Upper lobe of left lung (tissue), 6 donors: ENCODE measurements at regions not wholly inside any gene's neighbourhood (a gene's known extent, or its start where the extent isn't known, plus 50 kb on each side); places are given as distances from the start of the nearest gene placed in this dataset.

Experiments
- ATAC-seq, 2 donors: fragments of 200-7000 bp; cut with Tn5 transposase; one replicate each; pipeline ENCODE4 v1.9.1; 2022; ENCODE audit warnings: mild to moderate bottlenecking in 2 of 2, moderate library complexity in 2 of 2; ENCODE audit not compliant: low FRiP score in 2 of 2
- DNase-seq, 2 donors: peaks; one replicate each; pipeline ENCODE4 v3.0.0-alpha.2; 2019 to 2020
- H3K27ac ChIP-seq, 4 donors: fragments of 200-600 bp; sonication (generic); one replicate each; pipeline ENCODE4 v1.5.1; 2016 to 2019
- H3K27me3 ChIP-seq, 4 donors: fragments of 200-600 bp; sonication (generic); one replicate each; pipeline ENCODE4 v1.5.1; 2017 to 2019
- H3K36me3 ChIP-seq, 4 donors: fragments of 200-600 bp; sonication (generic); one replicate each; pipeline ENCODE4 v1.5.1; 2016 to 2019
- H3K4me1 ChIP-seq, 4 donors: fragments of 200-600 bp; sonication (generic); one replicate each; pipeline ENCODE4 v1.5.1; 2018 to 2019
- H3K4me3 ChIP-seq, 4 donors: fragments of 200-600 bp; sonication (generic); one replicate each; pipeline ENCODE4 v1.5.1; 2017 to 2019; ENCODE audit warnings: mild to moderate bottlenecking in 2 of 4, moderate library complexity in 1 of 4
- H3K9me3 ChIP-seq, 4 donors: fragments of 200-600 bp; sonication (generic); one replicate each; pipeline ENCODE4 v1.5.1; 2018 to 2019
- EP300 ChIP-seq, 4 donors: sonication (generic); formaldehyde crosslinking; IDR thresholded peaks; one replicate each; pipeline ENCODE4 v1.5.1; 2017; ENCODE audit warnings: antibody characterized with exemption in 4 of 4, control low read depth in 2 of 4
- POLR2A ChIP-seq, 4 donors: fragments of 450-650 bp; IDR thresholded peaks; one replicate each; pipeline ENCODE4 v1.5.1; 2016 to 2017; ENCODE audit warnings: antibody characterized with exemption in 4 of 4, mild to moderate bottlenecking in 2 of 4
- POLR2AphosphoS5 ChIP-seq, 2 donors: sonication (generic); formaldehyde crosslinking; IDR thresholded peaks; one replicate each; pipeline ENCODE4 v1.5.1; 2017; ENCODE audit warnings: antibody characterized with exemption in 2 of 2
- WGBS, 2 donors: methylation state at CpG; one replicate each; pipeline ENCODE4 v1.1.5; 2017 to 2018; 5-methylcytosine and 5-hydroxymethylcytosine counted together
- TF ChIP-seq, protein P1 (sequence below), 6 experiments: fragments of 450-650 bp in 4 of 6; fragments of 200-600 bp in 2 of 6; sonication (generic) in 2 of 6; IDR thresholded peaks; one replicate each; pipeline ENCODE4 v1.5.1; 2016 to 2019; ENCODE audit warnings: antibody characterized with exemption in 6 of 6
- donor health status: DM: no; HTN: no; CAD: no; lungs with moderate emphysema.
- donor health status: DM: no; HTN: yes; CAD: no; lungs with severe emphysema.

DNA sequence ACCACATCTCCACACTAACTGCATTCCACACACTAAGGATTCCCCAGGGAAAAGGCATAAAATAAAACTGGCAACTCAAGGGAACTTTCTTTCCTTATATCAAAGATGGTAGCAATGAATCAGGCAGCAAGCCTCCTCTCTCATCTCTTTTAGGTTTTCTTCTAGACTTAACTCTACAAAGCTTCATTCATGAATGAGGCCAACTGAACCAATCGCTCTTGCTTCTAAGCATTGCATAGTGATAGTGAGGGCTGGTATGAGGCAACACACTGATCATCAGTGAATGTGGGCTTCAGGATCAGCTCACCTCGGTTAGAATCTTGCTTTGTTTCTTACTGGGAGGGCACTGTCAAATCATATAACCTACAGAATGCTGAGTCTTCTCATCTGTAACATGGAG, 1090.7 kb upstream of the MIR17HG start:
- no peak for ATAC-seq
- no peaks in the 10 kb centered on the region for H3K4me1 ChIP-seq
- no peak for TF ChIP-seq POLR2A (IDR thresholded peaks at IDR 0.05)
- no peak for TF ChIP-seq POLR2AphosphoS5 (IDR thresholded peaks at IDR 0.05)
- TF ChIP-seq, protein P1, sequence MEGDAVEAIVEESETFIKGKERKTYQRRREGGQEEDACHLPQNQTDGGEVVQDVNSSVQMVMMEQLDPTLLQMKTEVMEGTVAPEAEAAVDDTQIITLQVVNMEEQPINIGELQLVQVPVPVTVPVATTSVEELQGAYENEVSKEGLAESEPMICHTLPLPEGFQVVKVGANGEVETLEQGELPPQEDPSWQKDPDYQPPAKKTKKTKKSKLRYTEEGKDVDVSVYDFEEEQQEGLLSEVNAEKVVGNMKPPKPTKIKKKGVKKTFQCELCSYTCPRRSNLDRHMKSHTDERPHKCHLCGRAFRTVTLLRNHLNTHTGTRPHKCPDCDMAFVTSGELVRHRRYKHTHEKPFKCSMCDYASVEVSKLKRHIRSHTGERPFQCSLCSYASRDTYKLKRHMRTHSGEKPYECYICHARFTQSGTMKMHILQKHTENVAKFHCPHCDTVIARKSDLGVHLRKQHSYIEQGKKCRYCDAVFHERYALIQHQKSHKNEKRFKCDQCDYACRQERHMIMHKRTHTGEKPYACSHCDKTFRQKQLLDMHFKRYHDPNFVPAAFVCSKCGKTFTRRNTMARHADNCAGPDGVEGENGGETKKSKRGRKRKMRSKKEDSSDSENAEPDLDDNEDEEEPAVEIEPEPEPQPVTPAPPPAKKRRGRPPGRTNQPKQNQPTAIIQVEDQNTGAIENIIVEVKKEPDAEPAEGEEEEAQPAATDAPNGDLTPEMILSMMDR (IDR thresholded peaks at IDR 0.05), result no peak
- TF ChIP-seq EP300 (IDR thresholded peaks at IDR 0.05), result no peak
- DNase-seq, result no peak
- no peaks in the 10 kb centered on the region for H3K36me3 ChIP-seq
- H3K9me3 ChIP-seq, result no peaks in the 10 kb centered on the region
- WGBS, 2 donors, result 79 to 85% methylated on average over 2 of the region's 2 CpGs
- no peak overlapping the region for H3K4me3 ChIP-seq
- no peak overlapping the region for H3K27ac ChIP-seq
- H3K27me3 ChIP-seq, result no peaks in the 10 kb centered on the region

DNA sequence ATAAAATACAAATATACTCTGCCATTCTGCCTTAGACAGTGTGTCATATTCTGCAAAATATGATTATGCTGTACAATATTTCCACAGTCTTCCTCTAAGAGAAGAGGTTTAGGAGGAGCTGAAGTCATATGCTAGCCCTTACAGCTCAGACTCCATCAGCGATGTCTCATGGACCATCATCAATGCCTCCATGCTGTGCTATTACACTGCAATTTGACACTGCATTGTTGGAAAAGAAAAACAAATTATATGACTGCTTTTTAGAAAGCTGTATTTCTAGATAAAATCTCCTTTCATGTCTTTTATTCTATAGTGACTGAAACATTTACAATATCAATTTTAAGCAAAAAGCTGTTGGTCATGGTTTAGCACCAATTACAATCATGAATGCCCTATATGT, 1089.4 kb upstream of the MIR17HG start:
- 97 to 100% methylated on average over 1 of the region's 1 CpG for WGBS, 2 donors
- no peak for TF ChIP-seq POLR2A (IDR thresholded peaks at IDR 0.05)
- TF ChIP-seq EP300 (IDR thresholded peaks at IDR 0.05), result no peak
- TF ChIP-seq, protein P1 (IDR thresholded peaks at IDR 0.05), result no peak
- TF ChIP-seq POLR2AphosphoS5 (IDR thresholded peaks at IDR 0.05), result no peak
- ATAC-seq, result no peak
- no peak for DNase-seq
- H3K9me3 ChIP-seq, result no peaks in the 10 kb centered on the region
- H3K4me1 ChIP-seq, result no peaks in the 10 kb centered on the region
- no peaks in the 10 kb centered on the region for H3K27me3 ChIP-seq
- no peak overlapping the region for H3K4me3 ChIP-seq
- H3K36me3 ChIP-seq, result no peaks in the 10 kb centered on the region
- H3K27ac ChIP-seq, result no peak overlapping the region

DNA sequence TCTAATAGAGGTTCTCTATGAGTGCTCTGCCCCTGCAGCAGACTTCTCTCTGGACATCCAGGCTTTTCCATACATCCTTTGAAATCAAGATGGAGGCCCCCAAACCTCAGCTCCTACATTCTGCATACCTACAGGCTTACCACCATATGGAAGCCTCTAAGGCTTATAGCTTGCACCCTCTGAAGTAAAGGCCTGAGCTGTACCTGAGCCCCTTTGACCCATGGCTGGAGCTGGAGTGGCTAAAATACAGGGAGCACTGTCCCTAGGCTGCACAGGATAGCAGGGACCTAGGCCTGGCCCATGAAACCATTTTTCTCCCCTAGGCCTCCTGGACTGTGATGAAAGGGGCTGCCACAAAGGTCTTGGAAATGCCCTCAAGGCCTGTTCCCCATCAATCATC, 1086.1 kb upstream of the MIR17HG start:
- TF ChIP-seq, protein P1 (IDR thresholded peaks at IDR 0.05), result no peak
- TF ChIP-seq POLR2A (IDR thresholded peaks at IDR 0.05) (no peak), EP300 (IDR thresholded peaks at IDR 0.05) (no peak), POLR2AphosphoS5 (IDR thresholded peaks at IDR 0.05) (no peak)
- peak in 1 of 2 donors; percentile 62 for ATAC-seq
- Histone ChIP-seq H3K9me3 (no peaks in the 10 kb centered on the region), H3K4me3 (no peak overlapping the region), H3K4me1 (no peaks in the 10 kb centered on the region), H3K27ac (no peak overlapping the region), H3K27me3 (no peaks in the 10 kb centered on the region), H3K36me3 (no peaks in the 10 kb centered on the region)
- DNase-seq, result no peak

DNA sequence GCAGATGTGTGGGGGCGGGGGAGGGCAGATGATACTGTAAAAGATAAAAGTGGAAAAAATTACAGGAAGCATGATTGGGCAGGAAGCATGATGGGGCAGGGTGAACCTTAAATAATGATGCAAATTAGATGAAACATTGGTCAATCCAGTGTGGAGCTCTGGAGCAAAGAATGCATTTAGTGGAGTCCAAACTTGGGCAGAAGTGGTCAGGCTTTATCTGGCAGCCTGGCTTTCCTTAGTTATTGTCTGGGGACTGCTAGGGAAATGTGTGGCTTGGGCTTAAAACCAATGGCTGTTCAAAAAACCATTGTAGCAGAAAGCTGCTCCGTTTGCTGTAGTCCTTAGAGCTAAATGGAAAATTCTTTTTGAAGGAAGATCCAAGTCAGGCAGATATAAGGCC, 1077.3 kb upstream of the MIR17HG start:
- no peak for DNase-seq
- WGBS, 2 donors, result 80 to 85% methylated on average over 2 of the region's 2 CpGs
- TF ChIP-seq POLR2A (IDR thresholded peaks at IDR 0.05), result no peak
- TF ChIP-seq EP300 (IDR thresholded peaks at IDR 0.05), result no peak
- TF ChIP-seq, protein P1 (IDR thresholded peaks at IDR 0.05), result no peak
- TF ChIP-seq POLR2AphosphoS5 (IDR thresholded peaks at IDR 0.05), result no peak

DNA sequence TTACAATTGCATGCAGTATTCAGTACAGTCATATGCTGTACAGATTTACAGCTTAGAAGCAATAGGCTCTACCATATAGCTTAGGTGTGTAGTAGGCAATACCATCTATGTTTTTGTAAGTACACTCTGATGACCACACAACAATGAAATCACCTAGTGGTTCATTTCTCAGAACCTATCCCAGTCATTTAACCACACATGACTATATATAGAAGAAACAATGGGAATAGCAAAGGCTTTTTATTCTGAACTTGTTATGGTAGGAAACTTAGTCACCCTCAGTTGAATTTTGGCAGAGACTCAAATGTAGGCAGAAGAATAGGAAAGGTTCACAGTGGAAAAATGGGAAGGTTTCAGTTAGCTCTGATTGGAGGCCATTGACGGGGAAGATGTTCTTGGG, 1075.1 kb upstream of the MIR17HG start:
- ATAC-seq (no peak), DNase-seq (no peak)
- H3K27me3 ChIP-seq, result no peaks in the 10 kb centered on the region
- no peaks in the 10 kb centered on the region for H3K4me1 ChIP-seq
- TF ChIP-seq POLR2AphosphoS5 (IDR thresholded peaks at IDR 0.05) (no peak), EP300 (IDR thresholded peaks at IDR 0.05) (no peak), POLR2A (IDR thresholded peaks at IDR 0.05) (no peak)
- TF ChIP-seq, protein P1 (IDR thresholded peaks at IDR 0.05), result no peak
- 89 to 100% methylated on average over 1 of the region's 1 CpG for WGBS, 2 donors
- no peak overlapping the region for H3K27ac ChIP-seq
- H3K4me3 ChIP-seq, result no peak overlapping the region
- no peaks in the 10 kb centered on the region for H3K36me3 ChIP-seq
- H3K9me3 ChIP-seq, result peaks cover 0 to 7% (median 0%) of the 10 kb centered on the region in 4 donors

More for the DNA sequence above, 1077.3 kb upstream of the MIR17HG start:
- ATAC-seq, result no peak
- Histone ChIP-seq H3K9me3 (peaks cover 0 to 7% (median 0%) of the 10 kb centered on the region in 4 donors), H3K4me3 (no peak overlapping the region), H3K4me1 (no peaks in the 10 kb centered on the region), H3K27ac (no peak overlapping the region), H3K36me3 (no peaks in the 10 kb centered on the region), H3K27me3 (no peaks in the 10 kb centered on the region)
